Ecto neural progenitor cell (in vitro differentiated cells): ENCODE measurements at regions not wholly inside any gene's neighbourhood (a gene's known extent, or its start where the extent isn't known, plus 50 kb on each side); places are given as distances from the start of the nearest gene placed in this dataset.

Experiments used
- DNase-seq: peaks from one replicate; pipeline ENCODE4 v3.0.0-alpha.2; 2018; ENCODE audit warnings: low spot score

DNA sequence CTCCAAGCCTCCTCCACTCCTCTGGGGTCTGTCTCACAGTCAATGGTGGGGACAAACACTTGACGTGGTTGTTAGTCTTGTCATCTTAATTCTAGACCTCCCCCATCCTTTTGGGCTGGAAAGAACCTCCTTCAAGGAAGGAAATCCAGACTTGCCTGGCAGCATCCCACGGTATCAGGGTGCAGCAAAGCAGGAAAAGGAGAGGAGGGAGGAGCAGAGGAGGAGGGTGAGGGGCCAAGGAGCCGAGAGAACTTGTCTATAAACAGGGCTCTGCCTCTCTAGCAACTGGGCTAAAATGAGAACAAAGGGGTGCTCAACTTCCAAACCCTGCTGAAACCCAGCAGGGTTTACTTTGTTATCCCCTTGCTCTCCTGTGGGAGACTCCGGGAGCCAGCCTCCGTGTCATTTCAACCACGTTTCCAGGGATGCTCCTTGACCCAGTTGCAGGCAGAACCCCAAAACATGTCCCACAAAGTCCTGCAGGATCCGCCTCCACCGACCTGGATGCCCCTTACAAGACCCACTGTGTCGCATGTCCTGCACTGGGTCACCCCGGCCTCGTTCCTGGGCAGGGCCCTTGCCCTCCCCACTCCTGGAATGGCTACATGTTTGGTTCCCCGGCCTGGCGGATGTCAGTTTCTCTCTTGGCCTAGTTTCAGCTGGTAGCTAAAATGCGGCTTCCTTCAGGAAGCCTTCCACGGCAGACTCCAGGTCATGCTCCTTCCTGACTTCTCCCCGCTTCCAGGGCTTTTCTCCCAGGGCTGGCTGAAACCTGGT lies 69.7 kb upstream of the MGMT start:
- DNase-seq = no peak

GRCh38 chr10:129398711-129399141 lies 68.3 kb upstream of the MGMT start:
- DNase-seq = no peak

DNA sequence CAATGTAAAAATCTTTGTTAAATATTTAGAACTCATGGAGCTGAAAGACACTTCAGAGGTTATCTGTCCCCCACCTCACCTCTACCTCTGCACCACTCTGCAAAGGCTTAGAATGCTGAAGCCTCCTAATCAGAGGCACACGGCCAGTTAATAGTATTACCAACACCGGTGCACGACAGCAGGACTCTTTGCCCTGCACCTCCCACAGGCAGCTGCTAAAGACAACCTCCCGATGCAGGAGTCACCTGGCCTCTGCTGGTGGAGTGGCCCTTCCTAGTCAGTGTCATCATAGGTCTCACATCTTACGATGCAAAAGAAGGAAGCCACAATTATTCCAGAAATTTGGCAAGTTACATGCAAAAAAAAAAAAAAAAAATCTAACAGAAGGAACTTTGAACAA lies 66.6 kb upstream of the MGMT start:
- DNase-seq = no peak

- no peak for DNase-seq
Measured at GRCh38 chr10:129402459-129402858, 64.6 kb upstream of the MGMT start.

DNA sequence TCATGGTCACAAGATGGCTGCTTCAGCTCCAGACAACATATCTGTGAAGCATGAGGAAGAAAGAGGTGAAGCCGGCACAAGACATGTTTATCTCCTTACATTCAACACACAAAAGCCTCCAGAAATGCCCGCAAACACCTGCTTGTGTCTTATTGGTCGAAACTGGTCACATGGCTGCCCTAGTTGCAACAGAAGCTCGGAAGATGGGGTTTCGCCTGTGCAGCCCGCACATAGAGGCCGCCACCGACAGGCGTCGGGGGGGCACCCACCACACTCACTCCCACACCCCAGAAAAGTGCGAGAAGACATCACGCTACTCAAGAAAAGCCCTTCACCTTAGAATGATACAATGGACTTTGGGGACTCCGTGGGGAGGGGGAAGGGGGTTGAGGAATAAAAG lies 63.0 kb upstream of the MGMT start:
- DNase-seq = no peak

GRCh38 chr10:129405389-129405788 lies 61.7 kb upstream of the MGMT start:
- DNase-seq = no peak

DNA sequence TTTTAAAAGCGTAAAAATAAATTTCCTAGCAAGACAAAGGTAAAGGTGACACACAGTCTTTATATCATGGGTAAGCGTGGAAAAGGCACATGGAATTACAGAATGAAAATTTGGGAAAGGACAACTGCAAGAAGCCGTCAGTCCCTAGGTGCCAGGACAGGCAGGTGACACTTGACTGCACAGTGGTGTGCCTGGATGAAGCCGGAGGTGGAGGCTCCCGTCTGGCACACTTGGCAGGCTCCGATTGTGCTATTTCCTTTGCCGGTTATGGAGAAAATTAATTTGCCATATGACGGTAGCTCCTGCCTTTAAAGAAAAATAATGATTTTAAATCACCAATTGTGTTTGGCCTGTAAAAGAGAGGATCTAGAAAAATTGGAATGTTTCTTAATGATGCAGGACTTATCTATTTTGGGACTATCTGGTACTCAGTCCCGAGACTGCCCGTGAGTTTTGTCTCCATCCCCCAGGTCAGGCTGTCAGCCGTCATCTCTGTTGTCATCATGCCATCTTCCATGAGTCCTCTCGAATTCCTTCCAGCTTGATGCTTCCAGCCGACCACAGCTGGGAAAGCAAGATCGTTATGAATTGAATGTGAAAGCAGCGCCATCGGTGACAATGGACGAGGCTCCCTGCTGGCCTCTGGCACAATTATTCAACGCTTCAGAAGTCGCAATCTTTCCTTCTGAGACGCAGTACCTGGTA lies 56.2 kb upstream of the MGMT start:
- DNase-seq = no peak

DNA sequence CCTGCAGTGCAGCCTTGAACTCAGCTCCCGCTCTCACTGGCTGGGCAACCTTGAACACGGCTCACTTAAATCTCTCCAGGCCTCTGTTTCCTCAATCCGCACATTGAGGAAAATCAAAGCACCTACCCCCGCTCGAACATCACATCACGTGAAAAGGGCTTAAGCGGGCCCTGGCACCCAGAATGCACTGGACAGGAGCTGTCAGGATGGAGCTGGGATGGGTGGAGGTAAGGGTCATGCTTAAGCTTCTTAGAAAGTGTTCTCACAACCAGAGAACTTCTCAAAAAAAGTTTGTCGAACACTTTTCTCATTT lies 55.7 kb upstream of the MGMT start:
- no peak for DNase-seq

DNA sequence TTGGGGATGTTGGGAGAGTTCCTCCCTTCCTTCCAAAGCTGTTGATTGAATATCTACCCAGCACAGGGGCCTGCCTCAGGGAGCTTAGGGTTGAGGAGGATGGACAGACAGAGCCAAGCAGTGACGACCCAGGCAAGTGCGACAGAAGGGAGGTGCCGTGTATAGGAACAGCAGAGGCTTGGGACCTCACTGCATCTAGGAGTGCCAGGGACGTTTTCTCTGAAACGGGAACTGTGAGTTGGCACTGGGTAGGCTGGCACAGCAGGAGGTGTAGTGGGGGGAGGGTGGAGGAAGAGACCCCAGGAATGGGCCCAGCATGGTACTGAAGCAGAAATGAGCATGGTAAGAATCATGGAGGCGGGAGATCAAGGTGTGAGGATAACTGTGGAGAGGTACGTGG lies 55.3 kb upstream of the MGMT start:
- no peak for DNase-seq

GRCh38 chr10:129413024-129413423 lies 54.0 kb upstream of the MGMT start:
- no peak for DNase-seq

DNA sequence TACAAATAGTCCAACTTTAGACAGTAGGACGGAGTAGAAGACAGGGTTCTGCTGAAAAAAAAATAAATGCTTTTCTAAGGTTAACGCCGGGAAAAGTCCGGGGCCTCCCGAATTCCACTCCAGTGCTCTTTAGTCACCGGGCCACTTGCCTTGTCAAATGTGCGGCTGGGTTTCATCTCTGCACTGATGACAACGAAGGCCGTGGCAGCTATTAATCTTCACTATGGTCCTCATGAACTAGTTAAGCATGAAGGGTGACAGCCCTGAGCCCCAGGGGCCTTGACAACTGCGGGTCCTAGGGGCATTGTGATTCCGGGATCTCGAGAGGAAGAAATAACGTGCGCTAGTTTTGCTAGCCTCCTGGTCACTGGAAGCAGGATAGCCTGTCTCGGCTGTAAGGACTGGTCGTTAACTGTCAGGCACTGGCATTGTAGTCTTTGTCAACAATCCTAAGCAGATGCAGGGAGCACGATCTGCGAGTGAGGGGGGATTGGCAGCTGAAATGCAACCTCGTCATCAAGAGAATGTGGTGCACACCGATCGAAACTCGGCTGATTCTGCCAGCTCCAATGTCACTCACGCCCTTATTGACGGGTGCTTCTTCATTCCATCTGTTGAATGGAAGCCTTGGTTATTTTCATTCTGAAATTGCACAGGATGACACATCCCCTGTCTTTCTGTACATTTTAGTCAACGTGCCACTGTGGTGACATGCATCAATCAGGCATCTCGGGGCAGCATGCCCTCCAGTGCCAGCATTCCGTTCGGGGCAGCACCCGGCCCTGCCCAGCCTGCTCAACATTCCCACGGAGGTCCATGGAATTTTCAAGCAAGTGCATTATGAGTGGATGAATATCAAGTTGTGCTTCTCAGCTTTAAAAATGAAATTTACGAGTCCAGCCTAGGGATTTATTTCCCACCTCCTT lies 51.6 kb upstream of the MGMT start:
- DNase-seq = no peak

- DNase-seq = no peak
Measured at GRCh38 chr10:129416155-129416554, 50.9 kb upstream of the MGMT start.

- DNase-seq = no peak
Measured at GRCh38 chr10:129416956-129417765, 49.9 kb upstream of the MGMT start.
